Lower leg skin (tissue), 4 donors: ENCODE measurements at regions not wholly inside any gene's neighbourhood (a gene's known extent, or its start where the extent isn't known, plus 50 kb on each side); places are given as distances from the start of the nearest gene placed in this dataset.

Source experiments
- DNase-seq, 2 donors: peaks; one replicate each; pipeline ENCODE4 v3.0.0-alpha.2; 2019; ENCODE audit warnings: low spot score in 2 of 2
- H3K4me3 ChIP-seq: fragments of 200-600 bp; sonication (generic); 2 replicates; pipeline ENCODE4 v1.5.1; 2017; ENCODE audit warnings: mild to moderate bottlenecking, low read depth; ENCODE audit not compliant: poor library complexity, severe bottlenecking
- CTCF ChIP-seq, 3 donors: fragments of 450-650 bp; IDR thresholded peaks; one replicate each; pipeline ENCODE4 v1.5.1; 2016; ENCODE audit warnings: antibody characterized with exemption in 3 of 3, mild to moderate bottlenecking in 3 of 3, moderate library complexity in 2 of 3
- POLR2A ChIP-seq, 2 donors: fragments of 450-650 bp; IDR thresholded peaks; one replicate each; pipeline ENCODE4 v1.6.1; 2016 to 2017; ENCODE audit warnings: antibody characterized with exemption in 2 of 2, mild to moderate bottlenecking in 1 of 2, moderate library complexity in 1 of 2
- WGBS, 2 donors: methylation state at CpG; one replicate each; pipeline ENCODE4 v1.1.5; 2018; 5-methylcytosine and 5-hydroxymethylcytosine counted together
- intact Hi-C: fragments of 100-400 bp; cut with DNase I; formaldehyde crosslinking; loops from one replicate; pipeline ENCODE4 v1.15.0; 2023; ENCODE audit warnings: low total_unique reads

GRCh38 chr2:145546091-145546490, 1026.2 kb upstream of the ZEB2 start:
- intact Hi-C loops: no loop called here
- WGBS, 2 donors: 89% methylated on average over 2 of the region's 2 CpGs
- no peak for TF ChIP-seq CTCF (IDR thresholded peaks at IDR 0.05)
- no peak for TF ChIP-seq POLR2A (IDR thresholded peaks at IDR 0.05)
- no peak overlapping the region for H3K4me3 ChIP-seq
- DNase-seq: no peak

GRCh38 chr2:145543856-145544255, 1023.9 kb upstream of the ZEB2 start:
- DNase-seq: no peak
- WGBS, 2 donors: 65 to 75% methylated on average over 5 of the region's 5 CpGs
- intact Hi-C loops: no loop called here

GRCh38 chr2:145543155-145543554, 1023.2 kb upstream of the ZEB2 start:
- 85 to 90% methylated on average over 2 of the region's 2 CpGs for WGBS, 2 donors
- no peak for DNase-seq
- TF ChIP-seq CTCF (IDR thresholded peaks at IDR 0.05) (no peak), POLR2A (IDR thresholded peaks at IDR 0.05) (no peak)
- intact Hi-C loops: no loop called here
- H3K4me3 ChIP-seq: no peak overlapping the region

More at GRCh38 chr2:145543856-145544255, 1023.9 kb upstream of the ZEB2 start:
- TF ChIP-seq CTCF (IDR thresholded peaks at IDR 0.05): no peak
- TF ChIP-seq POLR2A (IDR thresholded peaks at IDR 0.05): no peak
- no peak overlapping the region for H3K4me3 ChIP-seq

- intact Hi-C loops: no loop called here
- no peak overlapping the region for H3K4me3 ChIP-seq
- DNase-seq: no peak
- 96 to 100% methylated on average over 2 of the region's 2 CpGs for WGBS, 2 donors
- TF ChIP-seq POLR2A (IDR thresholded peaks at IDR 0.05) (no peak), CTCF (IDR thresholded peaks at IDR 0.05) (no peak)
These were observed 1021.1 kb upstream of the ZEB2 start for GRCh38 chr2:145541028-145541427.

GRCh38 chr2:145538661-145539350, 1018.9 kb upstream of the ZEB2 start:
- 40 to 51% methylated on average over 5 of the region's 5 CpGs for WGBS, 2 donors
- intact Hi-C loops: no loop called here
- no peak overlapping the region for H3K4me3 ChIP-seq
- DNase-seq: no peak
- TF ChIP-seq CTCF (IDR thresholded peaks at IDR 0.05): no peak

- no peak overlapping the region for H3K4me3 ChIP-seq
- TF ChIP-seq POLR2A (IDR thresholded peaks at IDR 0.05): no peak
- no peak for TF ChIP-seq CTCF (IDR thresholded peaks at IDR 0.05)
- intact Hi-C loops: no loop called here
- no peak for DNase-seq
These were observed 1010.7 kb upstream of the ZEB2 start for GRCh38 chr2:145530653-145531052.
